HL-60 (cell line): ENCODE measurements at regions not wholly inside any gene's neighbourhood (a gene's known extent, or its start where the extent isn't known, plus 50 kb on each side); places are given as distances from the start of the nearest gene placed in this dataset.

Source experiments
- DNase-seq, 2 experiments: peaks; one replicate each; pipeline ENCODE4 v3.0.0-alpha.2; 2010 to 2020; ENCODE audit warnings: low read depth in 1 of 2, low spot score in 1 of 2
- H3K27ac ChIP-seq: fragments of 250-450 bp; sonication (Bioruptor Pico); replicated peaks from 2 replicates; pipeline ENCODE4 v1.5.1; 2020; ENCODE audit warnings: mild to moderate bottlenecking, moderate library complexity
- H3K27me3 ChIP-seq: fragments of 250-450 bp; sonication (Bioruptor Pico); 2 replicates; pipeline ENCODE4 v1.5.1; 2021; ENCODE audit warnings: mild to moderate bottlenecking, moderate library complexity; ENCODE audit not compliant: insufficient read depth, poor library complexity, severe bottlenecking
- H3K4me3 ChIP-seq: replicated peaks from 2 replicates; pipeline ENCODE4 v1.5.1; 2011; ENCODE audit warnings: mild to moderate bottlenecking, control low read depth, low read length; ENCODE audit not compliant: insufficient read depth
- GABPA ChIP-seq: IDR thresholded peaks from 2 replicates; pipeline ENCODE4 v1.6.1; 2012; ENCODE audit warnings: low read depth
- POLR2AphosphoS5 ChIP-seq: IDR thresholded peaks from 2 replicates; pipeline ENCODE4 v1.6.1; 2012; ENCODE audit warnings: low read depth
- REST ChIP-seq: IDR thresholded peaks from 2 replicates; pipeline ENCODE4 v1.6.1; 2012; ENCODE audit warnings: low read depth; ENCODE audit not compliant: insufficient replicate concordance
- SPI1 ChIP-seq: IDR thresholded peaks from 2 replicates; pipeline ENCODE4 v1.6.1; 2012; ENCODE audit warnings: low read depth, mild to moderate bottlenecking, borderline replicate concordance
- TF ChIP-seq, protein P1 (sequence below): IDR thresholded peaks from one replicate; pipeline ENCODE4 v1.5.1; 2011; ENCODE audit warnings: low read length, control low read depth, inconsistent platforms; ENCODE audit not compliant: insufficient read depth

DNA sequence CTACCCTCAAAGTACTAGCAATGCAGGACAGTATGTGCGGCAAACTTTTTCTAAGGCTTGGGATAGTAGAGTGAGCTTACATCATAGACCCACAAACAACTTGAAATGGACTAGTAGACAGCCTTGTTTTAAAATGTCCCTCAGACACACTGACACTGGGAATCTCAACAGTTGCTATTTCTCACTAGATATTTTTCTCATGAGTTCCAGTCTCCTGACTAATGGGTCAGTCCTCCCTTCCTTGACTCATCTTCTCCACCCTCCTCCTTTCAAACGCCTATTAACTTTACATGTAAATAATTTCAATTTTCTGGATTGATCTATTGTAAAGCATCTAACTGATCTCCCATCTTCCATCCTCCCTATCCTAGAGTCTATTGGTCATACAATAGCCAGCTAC lies 308.3 kb upstream of the PREP start:
- TF ChIP-seq SPI1: no peak
- TF ChIP-seq REST: no peak
- TF ChIP-seq, protein P1, sequence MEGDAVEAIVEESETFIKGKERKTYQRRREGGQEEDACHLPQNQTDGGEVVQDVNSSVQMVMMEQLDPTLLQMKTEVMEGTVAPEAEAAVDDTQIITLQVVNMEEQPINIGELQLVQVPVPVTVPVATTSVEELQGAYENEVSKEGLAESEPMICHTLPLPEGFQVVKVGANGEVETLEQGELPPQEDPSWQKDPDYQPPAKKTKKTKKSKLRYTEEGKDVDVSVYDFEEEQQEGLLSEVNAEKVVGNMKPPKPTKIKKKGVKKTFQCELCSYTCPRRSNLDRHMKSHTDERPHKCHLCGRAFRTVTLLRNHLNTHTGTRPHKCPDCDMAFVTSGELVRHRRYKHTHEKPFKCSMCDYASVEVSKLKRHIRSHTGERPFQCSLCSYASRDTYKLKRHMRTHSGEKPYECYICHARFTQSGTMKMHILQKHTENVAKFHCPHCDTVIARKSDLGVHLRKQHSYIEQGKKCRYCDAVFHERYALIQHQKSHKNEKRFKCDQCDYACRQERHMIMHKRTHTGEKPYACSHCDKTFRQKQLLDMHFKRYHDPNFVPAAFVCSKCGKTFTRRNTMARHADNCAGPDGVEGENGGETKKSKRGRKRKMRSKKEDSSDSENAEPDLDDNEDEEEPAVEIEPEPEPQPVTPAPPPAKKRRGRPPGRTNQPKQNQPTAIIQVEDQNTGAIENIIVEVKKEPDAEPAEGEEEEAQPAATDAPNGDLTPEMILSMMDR: no peak
- TF ChIP-seq GABPA: no peak
- TF ChIP-seq POLR2AphosphoS5: no peak

GRCh38 chr6:105705608-105706007 lies 302.7 kb upstream of the PREP start:
- no peaks in the 10 kb centered on the region for H3K27me3 ChIP-seq
- H3K27ac ChIP-seq: no peak overlapping the region
- TF ChIP-seq POLR2AphosphoS5 (no peak), SPI1 (no peak), REST (no peak), GABPA (no peak)
- TF ChIP-seq, protein P1: no peak
- no peak overlapping the region for H3K4me3 ChIP-seq
- DNase-seq: no peak

More for the DNA sequence above, 308.3 kb upstream of the PREP start:
- Histone ChIP-seq H3K27ac (no peak overlapping the region), H3K27me3 (no peaks in the 10 kb centered on the region), H3K4me3 (no peak overlapping the region)
- DNase-seq: no peak

GRCh38 chr6:105695461-105695860 lies 292.6 kb upstream of the PREP start:
- H3K27me3 ChIP-seq: no peaks in the 10 kb centered on the region
- H3K4me3 ChIP-seq: no peak overlapping the region
- no peak overlapping the region for H3K27ac ChIP-seq
- TF ChIP-seq, protein P1: no peak
- TF ChIP-seq SPI1: no peak
- no peak for TF ChIP-seq GABPA
- no peak for TF ChIP-seq REST
- TF ChIP-seq POLR2AphosphoS5: no peak
- no peak for DNase-seq
